ENCODE measurements at regions not wholly inside any gene's neighbourhood (a gene's known extent, or its start where the extent isn't known, plus 50 kb on each side); places are given as distances from the start of the nearest gene placed in this dataset.

GRCh38 chr6:23608931-23609435 is 517.0 kb upstream of the NRSN1 start:
- intact Hi-C loops (cut with DNase I): no loop called here

DNA sequence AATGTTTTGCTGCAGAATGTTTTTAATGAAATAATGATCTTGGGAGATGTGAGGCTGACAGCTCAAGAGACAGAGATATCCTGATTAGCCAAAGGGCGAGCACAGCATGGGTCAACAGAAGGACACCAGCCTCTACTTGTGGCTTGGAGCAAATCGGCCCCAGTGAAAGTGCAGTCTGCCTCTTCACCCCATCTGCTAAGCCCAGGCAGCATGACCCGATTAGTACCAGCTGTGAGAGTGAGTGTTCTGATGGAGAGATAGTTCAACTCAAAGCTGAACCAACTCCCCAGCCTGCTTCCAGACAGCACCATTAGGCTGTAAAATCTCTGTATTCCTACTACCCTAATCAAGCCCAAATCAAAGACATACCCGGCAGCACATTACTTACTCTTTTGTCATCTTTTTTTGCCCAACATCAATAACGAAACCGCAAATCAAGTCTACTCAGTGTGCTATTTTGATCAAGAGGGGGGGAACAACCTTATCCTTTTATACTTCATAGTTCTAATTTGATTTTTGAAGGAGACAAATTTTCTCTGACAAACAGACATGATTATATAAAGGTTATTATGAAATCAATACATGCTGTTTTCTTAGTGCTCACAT is 514.1 kb upstream of the NRSN1 start:
- Histone ChIP-seq H3K27ac (no peak overlapping the region), H3K9me3 (no peaks in the 10 kb centered on the region), H3K4me3 (no peak overlapping the region), H3K27me3 (no peaks in the 10 kb centered on the region), H3K4me1 (no peaks in the 10 kb centered on the region), H3K36me3 (no peaks in the 10 kb centered on the region)
- intact Hi-C loops (cut with DNase I): no loop called here
- DNase-seq (ENCODE audit: low spot score in 2 of 2): no peak
- no peak for TF ChIP-seq CTCF (IDR thresholded peaks at IDR 0.05)

More at GRCh38 chr6:23608931-23609435, 517.0 kb upstream of the NRSN1 start:
- DNase-seq (ENCODE audit: low spot score in 2 of 2): no peak
- H3K27ac ChIP-seq: no peak overlapping the region
- H3K4me3 ChIP-seq: no peak overlapping the region
- H3K36me3 ChIP-seq: no peaks in the 10 kb centered on the region
- no peaks in the 10 kb centered on the region for H3K9me3 ChIP-seq
- H3K4me1 ChIP-seq: no peaks in the 10 kb centered on the region
- H3K27me3 ChIP-seq: no peaks in the 10 kb centered on the region
- no peak for TF ChIP-seq CTCF (IDR thresholded peaks at IDR 0.05)

GRCh38 chr6:23618366-23618765 is 507.6 kb upstream of the NRSN1 start:
- Histone ChIP-seq H3K4me3 (no peak overlapping the region), H3K36me3 (no peaks in the 10 kb centered on the region), H3K4me1 (no peaks in the 10 kb centered on the region), H3K27me3 (no peaks in the 10 kb centered on the region), H3K9me3 (no peaks in the 10 kb centered on the region), H3K27ac (no peak overlapping the region)
- DNase-seq (ENCODE audit: low spot score in 2 of 2): no peak
- TF ChIP-seq CTCF (IDR thresholded peaks at IDR 0.05): no peak
- intact Hi-C loops (cut with DNase I): no loop called here

GRCh38 chr6:23620911-23621401 is 505.1 kb upstream of the NRSN1 start:
- Histone ChIP-seq H3K9me3 (no peaks in the 10 kb centered on the region), H3K4me3 (no peak overlapping the region), H3K27ac (no peak overlapping the region), H3K4me1 (no peaks in the 10 kb centered on the region), H3K27me3 (no peaks in the 10 kb centered on the region), H3K36me3 (no peaks in the 10 kb centered on the region)
- no peak for DNase-seq (ENCODE audit: low spot score in 2 of 2)
- TF ChIP-seq CTCF (IDR thresholded peaks at IDR 0.05): no peak
- intact Hi-C loops (cut with DNase I): no loop called here

GRCh38 chr6:23630726-23631635 is 495.0 kb upstream of the NRSN1 start:
- intact Hi-C loops (cut with DNase I): no loop called here
- no peaks in the 10 kb centered on the region for H3K27me3 ChIP-seq
- H3K36me3 ChIP-seq: no peaks in the 10 kb centered on the region
- no peak overlapping the region for H3K4me3 ChIP-seq
- H3K9me3 ChIP-seq: no peaks in the 10 kb centered on the region
- DNase-seq (ENCODE audit: low spot score in 2 of 2): no peak
- no peak overlapping the region for H3K27ac ChIP-seq
- no peaks in the 10 kb centered on the region for H3K4me1 ChIP-seq
- TF ChIP-seq CTCF (IDR thresholded peaks at IDR 0.05): no peak
